22Rv1 (cell line): ENCODE measurements at regions not wholly inside any gene's neighbourhood (a gene's known extent, or its start where the extent isn't known, plus 50 kb on each side); places are given as distances from the start of the nearest gene placed in this dataset.

Experiments used
- CTCF ChIP-seq: fragments of 450-650 bp; IDR thresholded peaks from 2 replicates; pipeline ENCODE4 v1.5.1; 2017; ENCODE audit warnings: mild to moderate bottlenecking
- ZFX ChIP-seq: fragments of 450-650 bp; IDR thresholded peaks from 2 replicates; pipeline ENCODE4 v1.6.1; 2017; ENCODE audit warnings: antibody characterized with exemption, borderline replicate concordance

GRCh38 chr1:30518696-30519095, 204.7 kb downstream of the MATN1 start:
- TF ChIP-seq CTCF (no peak), ZFX (no peak)
